ENCODE measurements at regions not wholly inside any gene's neighbourhood (a gene's known extent, or its start where the extent isn't known, plus 50 kb on each side); places are given as distances from the start of the nearest gene placed in this dataset.
A peak's percentile ranks its signal among the peaks of the same experiment; 100 is the strongest.

- no peaks in the 10 kb centered on the region for H3K9me3 ChIP-seq (ENCODE audit: low read depth, low read length)
- H2AFZ ChIP-seq (ENCODE audit: low read length) = peak overlapping the region; percentile 40
- peak overlapping the region; percentile 78 for H3K4me2 ChIP-seq (ENCODE audit: insufficient read depth, low read length)
- H3K4me3 ChIP-seq (ENCODE audit: insufficient read depth, low read length) = peak overlapping the region; percentile 36
- H3K4me1 ChIP-seq (ENCODE audit: insufficient read depth, low read length) = peaks cover 53% of the 10 kb centered on the region
- no peaks in the 10 kb centered on the region for H3K79me2 ChIP-seq (ENCODE audit: insufficient read depth, low read length)
- peak overlapping the region; percentile 97 for H3K27ac ChIP-seq (ENCODE audit: low read depth, low read length)
- H4K20me1 ChIP-seq (ENCODE audit: insufficient read depth, low read length) = no peaks in the 10 kb centered on the region
- H3K36me3 ChIP-seq (ENCODE audit: insufficient read depth, low read length) = no peaks in the 10 kb centered on the region
- TF ChIP-seq, protein P1, sequence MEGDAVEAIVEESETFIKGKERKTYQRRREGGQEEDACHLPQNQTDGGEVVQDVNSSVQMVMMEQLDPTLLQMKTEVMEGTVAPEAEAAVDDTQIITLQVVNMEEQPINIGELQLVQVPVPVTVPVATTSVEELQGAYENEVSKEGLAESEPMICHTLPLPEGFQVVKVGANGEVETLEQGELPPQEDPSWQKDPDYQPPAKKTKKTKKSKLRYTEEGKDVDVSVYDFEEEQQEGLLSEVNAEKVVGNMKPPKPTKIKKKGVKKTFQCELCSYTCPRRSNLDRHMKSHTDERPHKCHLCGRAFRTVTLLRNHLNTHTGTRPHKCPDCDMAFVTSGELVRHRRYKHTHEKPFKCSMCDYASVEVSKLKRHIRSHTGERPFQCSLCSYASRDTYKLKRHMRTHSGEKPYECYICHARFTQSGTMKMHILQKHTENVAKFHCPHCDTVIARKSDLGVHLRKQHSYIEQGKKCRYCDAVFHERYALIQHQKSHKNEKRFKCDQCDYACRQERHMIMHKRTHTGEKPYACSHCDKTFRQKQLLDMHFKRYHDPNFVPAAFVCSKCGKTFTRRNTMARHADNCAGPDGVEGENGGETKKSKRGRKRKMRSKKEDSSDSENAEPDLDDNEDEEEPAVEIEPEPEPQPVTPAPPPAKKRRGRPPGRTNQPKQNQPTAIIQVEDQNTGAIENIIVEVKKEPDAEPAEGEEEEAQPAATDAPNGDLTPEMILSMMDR (IDR thresholded peaks at IDR 0.05; ENCODE audit: extremely low read depth, low read depth, low read length) = no peak
- no peaks in the 10 kb centered on the region for H3K27me3 ChIP-seq (ENCODE audit: insufficient read depth, low read length)
- DNase-seq (ENCODE audit: insufficient read length, low spot score, missing footprints) = no peak
Measured at GRCh38 chr3:102179326-102180177, 255.3 kb upstream of the ZPLD1 start.

- Histone ChIP-seq H3K27me3 (ENCODE audit: insufficient read depth, low read length) (no peaks in the 10 kb centered on the region), H3K4me3 (ENCODE audit: insufficient read depth, low read length) (peak overlapping the region; percentile 3), H3K79me2 (ENCODE audit: insufficient read depth, low read length) (no peaks in the 10 kb centered on the region), H2AFZ (ENCODE audit: low read length) (no peak overlapping the region), H4K20me1 (ENCODE audit: insufficient read depth, low read length) (no peaks in the 10 kb centered on the region), H3K9me3 (ENCODE audit: low read depth, low read length) (no peaks in the 10 kb centered on the region), H3K4me1 (ENCODE audit: insufficient read depth, low read length) (peaks cover 44% of the 10 kb centered on the region), H3K27ac (ENCODE audit: low read depth, low read length) (peak overlapping the region; percentile 97), H3K36me3 (ENCODE audit: insufficient read depth, low read length) (no peaks in the 10 kb centered on the region), H3K4me2 (ENCODE audit: insufficient read depth, low read length) (peak overlapping the region; percentile 78)
- DNase-seq (ENCODE audit: insufficient read length, low spot score, missing footprints) = no peak
- TF ChIP-seq, protein P1 (IDR thresholded peaks at IDR 0.05; ENCODE audit: extremely low read depth, low read depth, low read length) = no peak
Measured at GRCh38 chr3:102180280-102180931, 254.4 kb upstream of the ZPLD1 start.

DNA sequence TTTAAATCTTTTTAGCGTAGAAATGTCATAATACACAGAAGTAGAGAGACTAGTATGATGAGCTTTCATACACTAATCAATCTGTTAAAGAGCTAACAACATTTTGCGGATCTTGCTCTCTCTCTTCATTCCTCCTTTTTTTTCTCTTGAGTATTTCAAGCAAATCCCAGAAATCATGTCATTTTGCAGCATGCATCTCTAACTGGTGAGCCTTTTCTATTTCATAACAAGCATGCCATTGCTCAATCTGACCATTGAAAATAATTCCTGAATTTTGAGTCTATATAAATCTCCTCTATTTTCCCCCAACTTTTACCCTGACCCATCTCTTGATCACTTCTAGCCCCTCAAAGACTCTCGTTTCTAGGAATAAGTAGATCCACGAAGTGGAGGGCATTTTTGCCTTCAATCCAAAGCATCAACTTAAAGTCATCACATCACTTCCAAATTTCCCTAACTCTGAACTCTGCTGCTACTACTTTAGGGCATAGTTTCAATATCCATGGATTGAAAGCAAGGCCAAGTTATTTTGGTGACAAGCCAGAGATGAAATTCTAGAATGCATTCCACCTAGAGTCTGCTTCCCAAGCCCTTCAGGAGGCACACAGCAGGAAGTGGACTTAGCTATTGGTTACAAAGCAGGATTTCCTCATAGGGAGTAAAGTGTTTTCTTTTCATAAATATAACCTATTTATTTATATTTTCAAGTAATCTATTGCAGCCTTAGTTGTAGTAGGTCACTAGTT, 253.5 kb upstream of the ZPLD1 start:
- Histone ChIP-seq H3K4me3 (ENCODE audit: insufficient read depth, low read length) (peak overlapping the region; percentile 7), H3K79me2 (ENCODE audit: insufficient read depth, low read length) (no peaks in the 10 kb centered on the region), H3K27ac (ENCODE audit: low read depth, low read length) (peak overlapping the region; percentile 97), H4K20me1 (ENCODE audit: insufficient read depth, low read length) (no peaks in the 10 kb centered on the region), H2AFZ (ENCODE audit: low read length) (peak overlapping the region; percentile 57), H3K36me3 (ENCODE audit: insufficient read depth, low read length) (no peaks in the 10 kb centered on the region), H3K4me1 (ENCODE audit: insufficient read depth, low read length) (peaks cover 42% of the 10 kb centered on the region), H3K4me2 (ENCODE audit: insufficient read depth, low read length) (peak overlapping the region; percentile 78), H3K27me3 (ENCODE audit: insufficient read depth, low read length) (no peaks in the 10 kb centered on the region), H3K9me3 (ENCODE audit: low read depth, low read length) (no peaks in the 10 kb centered on the region)
- DNase-seq (ENCODE audit: insufficient read length, low spot score, missing footprints) = peak; percentile 32
- TF ChIP-seq, protein P1 (IDR thresholded peaks at IDR 0.05; ENCODE audit: extremely low read depth, low read depth, low read length) = no peak
